ENCODE measurements at regions not wholly inside any gene's neighbourhood (a gene's known extent, or its start where the extent isn't known, plus 50 kb on each side); places are given as distances from the start of the nearest gene placed in this dataset.

GRCh38 chr22:44382116-44383038 is 69.6 kb upstream of the SHISAL1 start:
- ChIA-PET CTCF (no interaction called here), POLR2A (no interaction called here)
- Histone ChIP-seq H3K4me2 (ENCODE audit: insufficient read depth, low read length) (no peak overlapping the region), H3K4me3 (replicated peaks in 1 of 3; ENCODE audit: insufficient read depth in 1 of 3, low read depth in 1 of 3, low read length in 3 of 3) (no peak overlapping the region), H3K79me2 (ENCODE audit: control insufficient read depth, insufficient read depth, low read length) (no peaks in the 10 kb centered on the region), H3K9me1 (replicated peaks; ENCODE audit: control insufficient read depth, extremely low read depth, insufficient read depth, low read length) (no peaks in the 10 kb centered on the region), H3K9ac (replicated peaks; ENCODE audit: extremely low read depth, insufficient read depth, low read length) (no peak overlapping the region), H4K20me1 (replicated peaks; ENCODE audit: control insufficient read depth, extremely low read depth, insufficient read depth, low read length) (no peaks in the 10 kb centered on the region), H2AFZ (ENCODE audit: low read depth, low read length) (no peak overlapping the region), H3K9me3 (replicated peaks; ENCODE audit: control insufficient read depth, insufficient read depth, low read length) (no peaks in the 10 kb centered on the region), H3K27me3 (ENCODE audit: control insufficient read depth in 2 of 2, insufficient read depth in 2 of 2, low read length in 2 of 2) (no peaks in the 10 kb centered on the region), H3K4me1 (ENCODE audit: control insufficient read depth, extremely low read depth, insufficient read depth, low read length) (no peaks in the 10 kb centered on the region), H3K27ac (ENCODE audit: insufficient read depth, low read depth, low read length) (no peak overlapping the region), H3K36me3 (ENCODE audit: control insufficient read depth in 2 of 2, extremely low read depth in 1 of 2, insufficient read depth in 2 of 2, low read length in 2 of 2) (no peaks in the 10 kb centered on the region)
- no peak for DNase-seq (ENCODE audit: low read depth, low spot score)
- dilution Hi-C loops (cut with MboI; ENCODE audit: extremely low pct_ligation_motif_present, low sequenced_read_pairs): no loop called here
- intact Hi-C loops (cut with micrococcal nuclease): no loop called here
- no peak for TF ChIP-seq MAX (IDR thresholded peaks at IDR 0.05; ENCODE audit: insufficient read depth, insufficient read length)
- no peak for FAIRE-seq
- BruUV-seq (replicated peaks): no TSS peak

- no peak for FAIRE-seq
- ChIA-PET POLR2A (no interaction called here), CTCF (no interaction called here)
- BruUV-seq (replicated peaks): no TSS peak
- Histone ChIP-seq H3K9ac (replicated peaks; ENCODE audit: extremely low read depth, insufficient read depth, low read length) (no peak overlapping the region), H3K27me3 (ENCODE audit: control insufficient read depth in 2 of 2, insufficient read depth in 2 of 2, low read length in 2 of 2) (no peaks in the 10 kb centered on the region), H3K36me3 (ENCODE audit: control insufficient read depth in 2 of 2, extremely low read depth in 1 of 2, insufficient read depth in 2 of 2, low read length in 2 of 2) (no peaks in the 10 kb centered on the region), H3K9me1 (replicated peaks; ENCODE audit: control insufficient read depth, extremely low read depth, insufficient read depth, low read length) (no peaks in the 10 kb centered on the region), H3K4me2 (ENCODE audit: insufficient read depth, low read length) (no peak overlapping the region), H3K27ac (ENCODE audit: insufficient read depth, low read depth, low read length) (no peak overlapping the region), H3K79me2 (ENCODE audit: control insufficient read depth, insufficient read depth, low read length) (no peaks in the 10 kb centered on the region), H3K4me1 (ENCODE audit: control insufficient read depth, extremely low read depth, insufficient read depth, low read length) (no peaks in the 10 kb centered on the region), H3K9me3 (replicated peaks; ENCODE audit: control insufficient read depth, insufficient read depth, low read length) (no peaks in the 10 kb centered on the region), H2AFZ (ENCODE audit: low read depth, low read length) (no peak overlapping the region), H3K4me3 (replicated peaks in 1 of 3; ENCODE audit: insufficient read depth in 1 of 3, low read depth in 1 of 3, low read length in 3 of 3) (no peak overlapping the region), H4K20me1 (replicated peaks; ENCODE audit: control insufficient read depth, extremely low read depth, insufficient read depth, low read length) (no peaks in the 10 kb centered on the region)
- TF ChIP-seq JUN (IDR thresholded peaks at IDR 0.05; ENCODE audit: borderline replicate concordance, insufficient read depth, insufficient read length, low read depth): no peak
- no peak for TF ChIP-seq CTCF (IDR thresholded peaks at IDR 0.05; ENCODE audit: extremely low read depth in 1 of 2, insufficient read depth in 1 of 2, low read depth in 1 of 2, low read length in 2 of 2)
- no peak for TF ChIP-seq MAX (IDR thresholded peaks at IDR 0.05; ENCODE audit: insufficient read depth, insufficient read length)
- no peak for TF ChIP-seq POLR2AphosphoS5 (IDR thresholded peaks at IDR 0.05; ENCODE audit: insufficient read depth, low read depth, low read length)
- no peak for TF ChIP-seq MYC (IDR thresholded peaks at IDR 0.05; ENCODE audit: low read depth, low read length)
- TF ChIP-seq GATA2 (IDR thresholded peaks at IDR 0.05; ENCODE audit: insufficient read depth, insufficient read length, low read depth, low read length): no peak
- no peak for TF ChIP-seq EZH2 (IDR thresholded peaks at IDR 0.05; ENCODE audit: borderline replicate concordance, low read depth, low read length, severe bottlenecking)
- TF ChIP-seq POLR2A (IDR thresholded peaks at IDR 0.05; ENCODE audit: low read depth, low read length): no peak
- no peak for TF ChIP-seq FOS (IDR thresholded peaks at IDR 0.05; ENCODE audit: borderline replicate concordance, insufficient read depth, low read length)
- intact Hi-C loops (cut with micrococcal nuclease) (no loop called here), dilution Hi-C loops (cut with MboI; ENCODE audit: extremely low pct_ligation_motif_present, low sequenced_read_pairs) (no loop called here)
- no peak for DNase-seq (ENCODE audit: low read depth, low spot score)
These were observed 69.0 kb upstream of the SHISAL1 start for GRCh38 chr22:44381761-44382115.

All from endothelial cell of umbilical vein (primary cell).